Loucy (cell line): ENCODE measurements at regions not wholly inside any gene's neighbourhood (a gene's known extent, or its start where the extent isn't known, plus 50 kb on each side); places are given as distances from the start of the nearest gene placed in this dataset.

Source experiments
- CTCF ChIP-seq: fragments of 200-600 bp; sonication (generic); conservative IDR thresholded peaks from 2 replicates; pipeline ENCODE4 v1.5.1; 2014; ENCODE audit warnings: mild to moderate bottlenecking, antibody characterized with exemption, low read length
- EZH2phosphoT487 ChIP-seq: fragments of 200-600 bp; IDR thresholded peaks from 2 replicates; pipeline ENCODE4 v1.6.1; 2018; ENCODE audit warnings: antibody characterized with exemption, mild to moderate bottlenecking, moderate library complexity, borderline replicate concordance

- TF ChIP-seq EZH2phosphoT487, result no peak
- TF ChIP-seq CTCF, result no peak
These were observed 101.7 kb upstream of the TMEM26 start for GRCh38 chr10:61554925-61555324.
